Bronchial epithelial cell (primary cell): ENCODE measurements at regions not wholly inside any gene's neighbourhood (a gene's known extent, or its start where the extent isn't known, plus 50 kb on each side); places are given as distances from the start of the nearest gene placed in this dataset.
A peak's percentile ranks its signal among the peaks of the same experiment; 100 is the strongest.
"Not testable (repeated sequence)": the region's sequence is repeated elsewhere in the genome, so short reads cannot be mapped to it uniquely, and the experiment has no call there.

Experiments
- DNase-seq: peaks from one replicate; pipeline ENCODE4 v3.0.0-alpha.2; 2010; ENCODE audit warnings: low read depth
- FAIRE-seq: peaks from 2 replicates; lab custom pipeline; 2011; peaks lifted over from hg19 to GRCh38; lab: Jason Lieb, UNC
- H3K27me3 ChIP-seq: 2 replicates; pipeline ENCODE4 v1.5.1; 2011; ENCODE audit warnings: low read length; ENCODE audit not compliant: control insufficient read depth, insufficient read depth
- H3K36me3 ChIP-seq: 2 replicates; pipeline ENCODE4 v1.5.1; 2011; ENCODE audit warnings: low read length; ENCODE audit not compliant: control insufficient read depth, insufficient read depth
- H3K4me3 ChIP-seq: 2 replicates; pipeline ENCODE4 v1.5.1; 2011; ENCODE audit warnings: mild to moderate bottlenecking, low read depth, low read length, control low read depth
- TF ChIP-seq, protein P1 (sequence below): IDR thresholded peaks from 2 replicates; pipeline ENCODE4 v1.5.1; 2011; ENCODE audit warnings: mild to moderate bottlenecking, moderate library complexity, low read length, control low read depth, inconsistent platforms; ENCODE audit not compliant: insufficient read depth, severe bottlenecking

DNA sequence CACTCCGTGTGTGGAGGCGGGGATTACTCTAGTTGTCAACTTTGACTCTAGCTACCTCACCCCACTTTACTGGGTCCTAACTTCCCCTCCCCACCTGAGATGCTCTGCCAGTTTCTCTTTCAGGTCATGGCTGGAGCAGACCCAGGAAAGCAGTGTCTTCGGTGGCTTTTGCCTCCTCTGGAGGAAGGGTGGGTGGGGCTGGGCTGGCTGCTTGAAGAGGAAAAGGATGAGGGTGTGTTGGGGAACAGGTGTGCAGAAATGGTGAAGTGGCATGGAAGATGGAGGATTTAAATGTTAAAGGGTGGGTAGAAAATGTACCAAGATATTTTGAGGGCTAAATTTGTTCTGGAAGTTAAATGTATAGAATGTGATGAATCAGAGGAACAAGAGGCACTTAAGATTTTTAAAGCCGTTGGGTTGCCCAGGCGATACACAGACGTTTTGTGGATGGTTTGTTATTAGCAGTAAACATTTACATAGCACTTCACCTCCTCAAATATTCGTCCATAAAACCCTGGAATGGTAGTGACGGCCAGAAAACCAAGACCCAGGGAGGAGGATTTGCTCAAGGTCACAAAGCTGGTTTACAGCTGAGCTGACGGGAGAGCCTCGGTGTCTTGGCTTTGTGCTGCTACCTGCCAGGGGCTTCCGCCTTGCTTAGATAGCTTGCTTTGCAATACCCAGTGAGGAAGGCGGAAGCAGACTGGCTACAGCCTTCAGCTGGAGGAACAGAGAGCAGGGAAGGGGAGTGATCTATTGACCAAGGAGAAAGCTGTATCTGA is 72.2 kb upstream of the PRMT8 start:
- peak; percentile 36 for FAIRE-seq
- peaks cover 11% of the 10 kb centered on the region for H3K27me3 ChIP-seq
- H3K4me3 ChIP-seq: no peak overlapping the region
- TF ChIP-seq, protein P1, sequence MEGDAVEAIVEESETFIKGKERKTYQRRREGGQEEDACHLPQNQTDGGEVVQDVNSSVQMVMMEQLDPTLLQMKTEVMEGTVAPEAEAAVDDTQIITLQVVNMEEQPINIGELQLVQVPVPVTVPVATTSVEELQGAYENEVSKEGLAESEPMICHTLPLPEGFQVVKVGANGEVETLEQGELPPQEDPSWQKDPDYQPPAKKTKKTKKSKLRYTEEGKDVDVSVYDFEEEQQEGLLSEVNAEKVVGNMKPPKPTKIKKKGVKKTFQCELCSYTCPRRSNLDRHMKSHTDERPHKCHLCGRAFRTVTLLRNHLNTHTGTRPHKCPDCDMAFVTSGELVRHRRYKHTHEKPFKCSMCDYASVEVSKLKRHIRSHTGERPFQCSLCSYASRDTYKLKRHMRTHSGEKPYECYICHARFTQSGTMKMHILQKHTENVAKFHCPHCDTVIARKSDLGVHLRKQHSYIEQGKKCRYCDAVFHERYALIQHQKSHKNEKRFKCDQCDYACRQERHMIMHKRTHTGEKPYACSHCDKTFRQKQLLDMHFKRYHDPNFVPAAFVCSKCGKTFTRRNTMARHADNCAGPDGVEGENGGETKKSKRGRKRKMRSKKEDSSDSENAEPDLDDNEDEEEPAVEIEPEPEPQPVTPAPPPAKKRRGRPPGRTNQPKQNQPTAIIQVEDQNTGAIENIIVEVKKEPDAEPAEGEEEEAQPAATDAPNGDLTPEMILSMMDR: no peak
- DNase-seq: no peak
- no peaks in the 10 kb centered on the region for H3K36me3 ChIP-seq

DNA sequence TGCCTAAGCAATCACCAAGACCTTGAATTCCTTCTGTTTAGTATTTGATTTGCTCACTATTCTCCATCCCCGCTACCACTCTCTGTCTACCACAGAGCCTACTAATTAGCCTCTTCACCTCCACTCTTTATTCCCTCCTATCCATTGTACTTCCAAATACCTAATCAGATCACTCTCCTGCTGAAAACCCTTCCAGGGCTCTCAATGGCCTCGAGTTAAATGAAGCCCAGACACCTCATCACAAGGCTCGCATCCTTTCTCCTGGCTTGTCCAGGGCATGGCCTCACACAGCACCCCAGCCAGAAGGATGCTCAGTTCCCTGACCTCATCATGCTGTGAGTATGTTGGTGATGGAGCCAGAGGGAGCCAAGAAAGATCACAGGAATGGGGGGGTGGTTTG is 71.4 kb upstream of the PRMT8 start:
- Histone ChIP-seq H3K36me3 (no peaks in the 10 kb centered on the region), H3K4me3 (no peak overlapping the region), H3K27me3 (peaks cover 11% of the 10 kb centered on the region)
- DNase-seq: no peak
- TF ChIP-seq, protein P1: no peak
- no peak for FAIRE-seq

DNA sequence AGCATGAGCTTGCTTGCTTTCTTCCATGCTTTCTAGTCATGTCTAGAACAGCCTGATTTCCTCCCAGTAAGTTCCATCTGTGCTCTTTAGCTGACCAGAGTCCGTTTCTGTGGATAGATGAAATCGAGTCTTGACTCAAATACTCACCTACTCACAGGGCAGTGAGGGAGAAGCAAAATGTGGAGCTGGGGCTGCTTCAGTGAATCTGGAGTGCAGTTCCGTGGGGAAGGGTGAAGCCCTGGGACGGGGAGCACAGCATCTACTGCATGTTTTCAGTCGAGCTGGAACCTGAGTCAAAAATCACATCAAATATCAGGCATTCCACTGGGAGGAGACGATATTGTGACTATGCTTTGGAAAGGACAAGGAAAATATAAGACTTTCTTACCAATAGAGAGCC is 70.3 kb upstream of the PRMT8 start:
- FAIRE-seq: no peak
- DNase-seq: no peak
- Histone ChIP-seq H3K27me3 (peaks cover 10% of the 10 kb centered on the region), H3K36me3 (no peaks in the 10 kb centered on the region), H3K4me3 (no peak overlapping the region)
- TF ChIP-seq, protein P1: no peak

DNA sequence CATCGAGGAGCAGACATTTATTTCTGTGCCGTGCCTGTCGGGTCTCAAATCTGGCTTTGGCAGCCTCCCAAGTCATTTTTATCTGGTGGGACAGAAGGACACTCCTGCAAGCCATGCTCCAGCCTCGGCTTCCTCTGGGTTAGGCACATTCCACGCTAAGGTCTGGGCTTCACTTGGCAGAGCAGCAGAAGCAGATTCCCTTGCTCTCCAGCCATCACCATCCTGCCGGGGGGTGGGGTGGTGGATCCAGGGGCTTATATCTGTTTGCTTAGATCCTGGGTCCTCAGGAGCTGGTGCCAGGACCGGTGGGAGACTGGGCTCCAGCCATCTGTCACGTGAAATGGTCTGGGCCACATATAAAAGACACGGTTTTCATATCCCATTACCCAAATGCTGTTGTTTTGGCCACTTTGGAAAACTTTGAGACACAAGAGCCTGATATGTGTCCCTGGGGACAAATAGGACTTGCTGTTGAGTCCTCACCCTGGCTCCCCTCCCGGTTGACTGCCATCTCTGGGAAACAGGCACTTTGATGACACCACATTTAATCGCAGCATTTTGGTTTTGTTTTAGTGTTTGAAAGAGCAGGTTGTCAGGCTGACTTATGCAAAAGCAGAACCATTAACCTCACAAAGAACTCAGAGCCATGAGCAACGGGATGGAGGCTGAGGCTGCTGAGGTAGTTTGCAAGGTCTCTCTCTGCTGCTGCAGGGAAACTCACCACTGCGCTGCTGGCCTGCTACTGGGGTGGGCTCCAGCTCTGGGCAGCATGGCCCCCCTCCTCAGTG is 69.6 kb upstream of the PRMT8 start:
- FAIRE-seq: no peak
- peaks cover 8% of the 10 kb centered on the region for H3K27me3 ChIP-seq
- TF ChIP-seq, protein P1: no peak

DNA sequence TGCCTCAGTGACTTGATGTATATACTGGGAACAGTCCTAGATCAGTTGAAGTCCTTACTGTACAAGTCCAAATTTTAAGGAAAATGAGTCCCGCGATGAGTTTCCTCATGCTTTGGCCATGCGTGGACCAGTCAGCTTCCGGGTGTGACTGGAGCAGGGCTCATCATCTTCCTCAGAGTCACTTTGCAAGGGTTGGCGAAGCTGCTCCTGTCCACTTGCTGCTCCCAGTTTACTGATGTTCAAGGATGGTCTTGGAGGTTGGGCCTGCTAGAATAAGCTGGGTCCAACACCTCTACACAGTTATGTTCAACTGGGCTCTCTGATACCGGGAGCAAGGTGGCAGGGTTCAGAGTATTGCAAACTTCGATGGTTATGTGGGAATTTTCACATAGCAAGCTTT is 66.2 kb upstream of the PRMT8 start:
- not testable (repeated sequence) for H3K36me3 ChIP-seq, DNase-seq, H3K4me3 ChIP-seq, H3K27me3 ChIP-seq, FAIRE-seq

More for the DNA sequence above, 69.6 kb upstream of the PRMT8 start:
- Histone ChIP-seq H3K4me3 (no peak overlapping the region), H3K36me3 (no peaks in the 10 kb centered on the region)
- DNase-seq: no peak

DNA sequence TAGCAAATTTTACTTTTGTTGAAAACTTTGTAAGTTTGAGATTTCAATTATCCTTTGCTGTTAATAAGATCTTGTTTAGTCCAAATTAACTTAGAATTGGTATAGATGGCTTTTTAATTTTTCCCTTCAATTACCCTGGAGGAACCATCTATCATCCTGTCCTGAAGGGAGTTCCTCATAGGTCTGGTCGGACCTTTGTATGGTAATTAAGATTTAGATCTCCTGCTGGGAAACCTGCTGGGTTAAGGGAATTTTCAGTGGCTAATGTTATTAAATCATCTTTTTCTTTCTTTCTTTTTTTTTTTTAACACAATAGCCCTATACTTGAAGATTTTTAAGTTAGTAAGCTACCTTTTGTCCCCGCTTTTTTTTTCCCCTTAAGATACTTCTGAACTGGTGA is 63.0 kb upstream of the PRMT8 start:
- Histone ChIP-seq H3K4me3 (no peak overlapping the region), H3K36me3 (no peaks in the 10 kb centered on the region), H3K27me3 (no peaks in the 10 kb centered on the region)
- DNase-seq (no peak), FAIRE-seq (no peak)
- TF ChIP-seq, protein P1: no peak
